Right lobe of liver (tissue), 4 donors: ENCODE measurements at regions not wholly inside any gene's neighbourhood (a gene's known extent, or its start where the extent isn't known, plus 50 kb on each side); places are given as distances from the start of the nearest gene placed in this dataset.

Experiments
- CTCF ChIP-seq, 4 donors: fragments of 200-600 bp in 3 of 4; fragments of 450-650 bp in 1 of 4; IDR thresholded peaks; one replicate each; pipeline versions ENCODE4 v1.5.1 to v1.8.0; 2016 to 2022; ENCODE audit warnings: antibody characterized with exemption in 4 of 4, mild to moderate bottlenecking in 2 of 4
- POLR2A ChIP-seq: fragments of 450-650 bp; IDR thresholded peaks from one replicate; pipeline ENCODE4 v1.6.1; 2017; ENCODE audit warnings: antibody characterized with exemption, mild to moderate bottlenecking
- donor health status: DM: no; HTN: no; CAD: no.
- donor health status: DM: no; HTN: no; CAD: no.
- donor health status: DM: no; HTN: yes; CAD: no.

GRCh38 chr5:98474216-98474615, 299.2 kb upstream of the RGMB start:
- TF ChIP-seq POLR2A (no peak), CTCF (IDR thresholded peaks at IDR 0.05) (no peak)
